ENCODE measurements at regions not wholly inside any gene's neighbourhood (a gene's known extent, or its start where the extent isn't known, plus 50 kb on each side); places are given as distances from the start of the nearest gene placed in this dataset.

DNA sequence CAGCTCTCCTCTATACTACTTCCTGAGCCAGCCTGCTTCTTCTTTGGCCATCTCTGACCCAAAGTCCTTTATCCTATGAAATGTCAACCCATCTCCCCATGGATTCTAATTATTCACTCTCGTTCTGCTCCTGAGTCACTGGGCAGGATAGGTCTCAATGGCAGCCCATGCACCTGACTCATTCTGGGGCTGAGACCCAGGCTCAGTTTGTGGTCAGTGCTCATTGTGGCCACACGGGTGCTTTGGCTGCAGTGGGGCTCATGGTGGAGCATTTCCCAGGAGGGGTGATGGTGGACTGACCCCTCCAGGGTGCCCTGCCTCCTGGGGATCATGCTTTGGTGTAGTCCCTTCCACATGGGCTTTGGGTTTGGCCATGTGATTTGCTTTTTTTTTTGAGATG is 154.8 kb upstream of the WSCD1 start:
- H3K9ac ChIP-seq (ENCODE audit: low read length) = no peak overlapping the region

DNA sequence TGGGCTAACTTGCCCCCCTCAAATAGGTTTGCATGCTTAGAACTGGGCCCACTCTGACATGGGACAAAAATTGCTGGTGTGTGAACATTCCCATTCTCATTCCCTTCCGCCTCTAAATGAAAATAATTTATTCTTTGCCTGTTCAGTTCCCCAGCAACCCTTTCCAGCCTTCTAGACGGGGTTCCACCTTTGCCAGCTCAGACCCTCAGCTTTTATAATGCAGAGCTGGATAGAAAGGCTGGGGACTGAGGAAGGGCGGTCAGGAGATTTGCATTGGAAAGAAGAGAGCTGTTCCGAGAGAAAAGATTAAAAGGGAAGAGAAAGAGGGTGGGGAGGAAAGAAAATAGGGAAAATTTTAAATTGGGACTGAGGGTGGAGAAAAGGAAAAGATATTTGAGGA is 151.1 kb upstream of the WSCD1 start:
- no peaks in the 10 kb centered on the region for H3K36me3 ChIP-seq (ENCODE audit: low read length)
- no peaks in the 10 kb centered on the region for H3K79me2 ChIP-seq (ENCODE audit: insufficient read depth, low read length)
- H2AFZ ChIP-seq (ENCODE audit: low read depth, low read length, severe bottlenecking) = no peak overlapping the region
- no peaks in the 10 kb centered on the region for H3K9me2 ChIP-seq (replicated peaks; ENCODE audit: insufficient read depth, low read length)
- no peaks in the 10 kb centered on the region for H3K9me3 ChIP-seq (ENCODE audit: insufficient read depth, low read length)
- H3F3A ChIP-seq (ENCODE audit: insufficient read depth) = no peaks in the 10 kb centered on the region
- H4K20me1 ChIP-seq (ENCODE audit: low read depth, low read length) = no peaks in the 10 kb centered on the region
- H3K4me2 ChIP-seq (ENCODE audit: low read depth, low read length, poor library complexity, severe bottlenecking) = no peak overlapping the region
- TF ChIP-seq EZH2phosphoT487 (conservative IDR thresholded peaks at IDR 0.05; ENCODE audit: low read length) = no peak
- TF ChIP-seq, protein P1, sequence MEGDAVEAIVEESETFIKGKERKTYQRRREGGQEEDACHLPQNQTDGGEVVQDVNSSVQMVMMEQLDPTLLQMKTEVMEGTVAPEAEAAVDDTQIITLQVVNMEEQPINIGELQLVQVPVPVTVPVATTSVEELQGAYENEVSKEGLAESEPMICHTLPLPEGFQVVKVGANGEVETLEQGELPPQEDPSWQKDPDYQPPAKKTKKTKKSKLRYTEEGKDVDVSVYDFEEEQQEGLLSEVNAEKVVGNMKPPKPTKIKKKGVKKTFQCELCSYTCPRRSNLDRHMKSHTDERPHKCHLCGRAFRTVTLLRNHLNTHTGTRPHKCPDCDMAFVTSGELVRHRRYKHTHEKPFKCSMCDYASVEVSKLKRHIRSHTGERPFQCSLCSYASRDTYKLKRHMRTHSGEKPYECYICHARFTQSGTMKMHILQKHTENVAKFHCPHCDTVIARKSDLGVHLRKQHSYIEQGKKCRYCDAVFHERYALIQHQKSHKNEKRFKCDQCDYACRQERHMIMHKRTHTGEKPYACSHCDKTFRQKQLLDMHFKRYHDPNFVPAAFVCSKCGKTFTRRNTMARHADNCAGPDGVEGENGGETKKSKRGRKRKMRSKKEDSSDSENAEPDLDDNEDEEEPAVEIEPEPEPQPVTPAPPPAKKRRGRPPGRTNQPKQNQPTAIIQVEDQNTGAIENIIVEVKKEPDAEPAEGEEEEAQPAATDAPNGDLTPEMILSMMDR (IDR thresholded peaks at IDR 0.05; ENCODE audit: insufficient read depth, low read length, poor library complexity, severe bottlenecking) = no peak
- H3K9ac ChIP-seq (ENCODE audit: low read length) = no peak overlapping the region
- no peak overlapping the region for H3K27ac ChIP-seq (ENCODE audit: low read depth, low read length)
- H3K4me3 ChIP-seq (ENCODE audit: insufficient read depth, low read length, poor library complexity, severe bottlenecking) = no peak overlapping the region
- no peaks in the 10 kb centered on the region for H3K27me3 ChIP-seq (ENCODE audit: low read length)

More for the DNA sequence above, 154.8 kb upstream of the WSCD1 start:
- no peaks in the 10 kb centered on the region for H3K36me3 ChIP-seq (ENCODE audit: low read length)
- no peaks in the 10 kb centered on the region for H4K20me1 ChIP-seq (ENCODE audit: low read depth, low read length)
- TF ChIP-seq, protein P1 (IDR thresholded peaks at IDR 0.05; ENCODE audit: insufficient read depth, low read length, poor library complexity, severe bottlenecking) = no peak
- no peak for TF ChIP-seq EZH2phosphoT487 (conservative IDR thresholded peaks at IDR 0.05; ENCODE audit: low read length)
- no peak overlapping the region for H3K4me3 ChIP-seq (ENCODE audit: insufficient read depth, low read length, poor library complexity, severe bottlenecking)
- H3K27ac ChIP-seq (ENCODE audit: low read depth, low read length) = no peak overlapping the region
- H3K9me2 ChIP-seq (replicated peaks; ENCODE audit: insufficient read depth, low read length) = no peaks in the 10 kb centered on the region
- no peaks in the 10 kb centered on the region for H3K27me3 ChIP-seq (ENCODE audit: low read length)
- no peaks in the 10 kb centered on the region for H3K9me3 ChIP-seq (ENCODE audit: insufficient read depth, low read length)
- no peaks in the 10 kb centered on the region for H3K79me2 ChIP-seq (ENCODE audit: insufficient read depth, low read length)
- H3F3A ChIP-seq (ENCODE audit: insufficient read depth) = no peaks in the 10 kb centered on the region
- no peak overlapping the region for H3K4me2 ChIP-seq (ENCODE audit: low read depth, low read length, poor library complexity, severe bottlenecking)
- no peak overlapping the region for H2AFZ ChIP-seq (ENCODE audit: low read depth, low read length, severe bottlenecking)

DNA sequence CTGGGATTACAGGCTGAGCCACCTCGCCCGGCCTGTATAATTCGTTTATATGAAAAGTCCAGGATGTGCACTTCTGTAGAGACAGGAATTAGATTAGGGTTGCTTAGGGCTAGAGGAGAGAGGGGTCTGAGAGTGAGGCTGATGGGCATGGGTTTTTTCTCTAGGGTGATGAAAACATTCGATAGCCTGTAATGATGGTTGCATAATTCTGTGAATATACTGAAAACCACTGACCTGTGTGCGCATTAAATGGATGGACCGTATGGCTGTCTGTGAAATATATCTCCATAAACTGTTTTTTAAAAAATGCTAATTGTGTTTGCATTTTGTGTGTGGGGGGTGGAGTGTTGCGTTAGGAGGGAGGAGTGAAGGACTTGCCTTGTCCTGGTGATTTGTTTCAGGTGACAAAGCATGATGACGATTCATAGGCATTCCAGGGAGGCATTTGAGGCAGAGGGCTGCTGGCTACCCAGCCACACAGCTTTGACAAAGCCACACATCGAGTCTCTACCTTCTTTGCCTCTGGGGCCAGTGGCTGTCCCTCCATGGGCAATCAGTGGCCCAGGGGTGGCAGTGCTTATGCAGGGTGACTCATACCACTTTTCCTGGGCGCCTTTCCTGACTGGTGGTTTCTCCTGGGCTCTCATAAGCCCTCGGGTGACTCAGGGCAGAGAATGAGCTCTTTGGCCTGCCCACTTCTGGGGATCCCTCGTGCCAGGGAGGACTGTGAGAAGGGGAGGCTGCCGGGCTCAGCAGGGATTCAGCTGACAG is 148.5 kb upstream of the WSCD1 start:
- Histone ChIP-seq H3K9me2 (replicated peaks; ENCODE audit: insufficient read depth, low read length) (no peaks in the 10 kb centered on the region), H4K20me1 (ENCODE audit: low read depth, low read length) (no peaks in the 10 kb centered on the region), H3K4me3 (ENCODE audit: insufficient read depth, low read length, poor library complexity, severe bottlenecking) (no peak overlapping the region), H3K27ac (ENCODE audit: low read depth, low read length) (no peak overlapping the region), H3F3A (ENCODE audit: insufficient read depth) (no peaks in the 10 kb centered on the region), H3K27me3 (ENCODE audit: low read length) (no peaks in the 10 kb centered on the region), H3K79me2 (ENCODE audit: insufficient read depth, low read length) (no peaks in the 10 kb centered on the region), H3K9ac (ENCODE audit: low read length) (no peak overlapping the region), H2AFZ (ENCODE audit: low read depth, low read length, severe bottlenecking) (no peak overlapping the region), H3K9me3 (ENCODE audit: insufficient read depth, low read length) (no peaks in the 10 kb centered on the region), H3K36me3 (ENCODE audit: low read length) (no peaks in the 10 kb centered on the region), H3K4me2 (ENCODE audit: low read depth, low read length, poor library complexity, severe bottlenecking) (no peak overlapping the region)
- no peak for TF ChIP-seq EZH2phosphoT487 (conservative IDR thresholded peaks at IDR 0.05; ENCODE audit: low read length)
- TF ChIP-seq, protein P1 (IDR thresholded peaks at IDR 0.05; ENCODE audit: insufficient read depth, low read length, poor library complexity, severe bottlenecking) = no peak

Measured in SU-DHL-6 (cell line).